OCI-M1 (cell line): ENCODE measurements at regions not wholly inside any gene's neighbourhood (a gene's known extent, or its start where the extent isn't known, plus 50 kb on each side); places are given as distances from the start of the nearest gene placed in this dataset.
"Not testable (repeated sequence)": the region's sequence is repeated elsewhere in the genome, so short reads cannot be mapped to it uniquely, and the experiment has no call there.

Source experiments
- DNase-seq: peaks from one replicate; lab custom pipeline; 2025; lab: John Stamatoyannopoulos, UW

- DNase-seq: no peak
These were observed 248.1 kb downstream of the KIF20B start for GRCh38 chr10:89949496-89949895.

- DNase-seq: no peak
These were observed 250.9 kb downstream of the KIF20B start for GRCh38 chr10:89952325-89952724.

DNA sequence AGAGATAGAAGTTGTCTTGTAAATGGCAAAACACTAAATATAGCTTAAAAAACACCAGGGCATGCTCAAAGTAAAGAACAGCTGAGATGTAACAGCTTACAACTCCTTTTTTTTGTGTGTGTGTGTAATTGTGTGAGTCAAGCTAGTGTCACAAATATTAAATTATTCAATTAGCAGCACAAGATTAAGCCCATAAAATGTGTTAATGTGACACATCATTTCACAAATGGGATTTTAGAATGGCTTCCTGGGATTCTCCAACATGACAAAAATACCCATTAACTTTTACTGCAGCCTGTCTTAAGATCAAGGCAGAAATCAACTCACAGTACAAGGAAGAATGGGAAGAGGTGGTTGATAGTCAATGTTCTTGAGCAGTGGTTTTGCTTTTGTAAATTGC lies 251.4 kb downstream of the KIF20B start:
- no peak for DNase-seq

DNA sequence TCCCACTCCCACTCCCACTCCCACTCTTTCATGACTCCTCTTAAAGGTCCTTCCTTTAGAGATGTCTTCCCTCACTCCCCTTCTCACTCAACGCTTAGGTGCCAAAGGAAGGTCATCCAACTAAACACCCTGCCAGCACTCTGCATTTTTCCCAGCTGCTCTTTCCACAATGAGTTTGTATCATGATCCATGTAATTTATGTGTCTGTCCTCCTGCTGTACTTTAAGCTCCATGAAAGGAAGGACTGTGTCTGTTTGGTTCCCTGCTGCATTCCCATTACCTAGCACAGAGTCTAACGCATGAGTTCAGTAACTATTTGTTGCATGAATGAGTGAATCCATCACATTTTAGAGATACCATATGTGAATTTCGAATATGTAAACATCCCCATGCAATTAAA lies 252.7 kb downstream of the KIF20B start:
- DNase-seq: no peak

- DNase-seq: peak; percentile 57
These were observed 253.6 kb downstream of the KIF20B start for GRCh38 chr10:89954787-89955566.

DNA sequence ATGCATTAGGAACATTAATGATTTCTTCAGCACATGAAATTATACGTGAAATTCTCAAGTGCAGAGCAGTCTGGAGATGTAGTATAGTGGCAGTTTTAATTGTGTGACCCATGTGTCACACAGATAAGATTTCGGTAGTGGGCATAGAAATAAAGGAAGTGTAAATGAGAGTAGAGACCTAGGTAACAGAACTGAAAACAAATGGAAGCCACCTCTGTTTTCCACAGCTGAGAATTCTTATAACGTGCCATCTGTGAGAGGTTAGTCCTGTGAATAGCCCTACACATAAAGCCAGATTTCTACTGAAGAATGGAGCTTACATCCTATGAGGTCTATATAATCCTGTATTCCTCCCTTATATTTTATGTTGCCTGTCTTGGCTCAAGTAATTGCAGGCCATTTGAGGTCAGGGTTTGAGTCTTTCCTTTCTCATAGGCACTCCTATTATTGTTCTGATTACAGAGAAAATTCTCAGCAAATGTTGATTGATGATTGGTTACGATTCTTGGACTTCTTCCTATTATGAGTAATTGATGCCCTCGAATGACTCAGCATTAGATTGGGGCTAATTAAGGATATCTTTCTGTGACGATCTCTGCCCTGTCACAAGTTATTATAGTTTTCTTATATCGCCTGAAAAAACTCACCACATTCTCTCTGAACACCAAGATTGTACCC lies 258.2 kb downstream of the KIF20B start:
- DNase-seq: peak; percentile 50

DNA sequence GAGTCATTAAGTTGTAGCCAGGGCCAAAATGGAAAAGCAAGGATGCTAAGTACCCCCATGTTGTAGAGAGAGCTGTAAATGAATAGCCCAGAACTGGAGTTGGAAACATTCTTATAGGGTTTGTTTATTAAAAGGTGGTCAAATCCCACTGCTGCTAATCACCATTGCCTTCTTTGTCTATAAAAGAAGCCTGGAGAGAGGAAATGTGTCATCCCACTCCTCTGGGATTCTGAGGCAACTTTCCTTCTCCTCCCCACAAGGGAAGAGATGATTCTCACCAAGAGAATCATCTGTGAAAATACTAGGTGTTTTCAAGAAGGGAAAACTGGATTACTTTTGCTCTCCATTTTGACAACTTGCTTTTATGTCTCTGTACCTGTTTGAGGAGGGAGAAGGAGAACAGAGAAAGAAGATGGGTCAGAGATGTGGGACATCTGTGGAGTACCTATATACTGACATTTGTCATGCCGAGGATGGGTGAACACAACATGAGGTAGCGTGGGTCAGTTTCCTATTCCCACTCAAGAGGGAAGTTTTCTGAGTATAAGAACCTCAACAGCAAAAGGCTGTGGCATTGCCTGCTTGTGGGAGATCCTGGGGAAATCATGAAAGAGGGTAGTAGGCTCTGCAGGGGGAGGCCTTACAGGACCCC lies 262.2 kb downstream of the KIF20B start:
- no peak for DNase-seq

- no peak for DNase-seq
These were observed 264.8 kb downstream of the KIF20B start for GRCh38 chr10:89966211-89966610.

DNA sequence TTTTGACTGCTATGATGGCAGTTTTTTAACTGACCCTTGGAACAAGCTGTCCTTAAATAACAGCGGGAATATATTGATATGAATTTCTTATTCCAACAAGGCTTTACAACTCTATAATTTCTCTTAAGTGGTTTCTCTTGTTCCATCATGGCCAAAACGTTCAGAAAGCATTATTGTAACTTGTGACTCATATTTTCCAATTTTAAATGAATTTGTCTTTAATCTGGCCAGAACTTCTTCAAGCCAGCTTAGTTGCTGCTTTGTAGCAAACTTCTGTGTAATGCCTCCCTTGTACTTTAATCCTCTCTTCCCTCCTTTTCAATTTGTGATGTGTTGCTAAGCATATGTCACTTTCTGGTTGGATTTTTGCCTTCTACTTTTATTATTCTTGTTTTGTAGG lies 271.9 kb downstream of the KIF20B start:
- DNase-seq: peak; percentile 73

DNA sequence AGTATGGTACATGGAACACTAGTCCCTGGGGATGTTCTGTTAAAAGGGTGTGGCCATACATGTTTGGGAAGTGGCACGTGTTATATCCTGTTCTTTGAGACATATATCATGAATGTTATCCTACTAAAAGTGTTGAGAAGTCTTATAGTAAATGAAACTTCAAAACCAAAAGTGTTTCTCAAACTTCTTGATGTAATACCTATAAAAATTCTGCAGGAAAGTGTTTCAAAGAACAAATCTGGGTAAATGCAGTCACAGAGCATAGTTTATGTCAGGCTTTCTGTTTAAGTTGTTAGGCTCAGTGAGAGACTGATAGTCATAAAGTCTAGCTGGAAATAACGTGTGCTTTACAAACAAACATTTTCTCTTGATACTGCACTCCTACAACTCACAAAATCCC lies 273.7 kb downstream of the KIF20B start:
- no peak for DNase-seq

GRCh38 chr10:89975771-89976170 lies 274.4 kb downstream of the KIF20B start:
- no peak for DNase-seq

DNA sequence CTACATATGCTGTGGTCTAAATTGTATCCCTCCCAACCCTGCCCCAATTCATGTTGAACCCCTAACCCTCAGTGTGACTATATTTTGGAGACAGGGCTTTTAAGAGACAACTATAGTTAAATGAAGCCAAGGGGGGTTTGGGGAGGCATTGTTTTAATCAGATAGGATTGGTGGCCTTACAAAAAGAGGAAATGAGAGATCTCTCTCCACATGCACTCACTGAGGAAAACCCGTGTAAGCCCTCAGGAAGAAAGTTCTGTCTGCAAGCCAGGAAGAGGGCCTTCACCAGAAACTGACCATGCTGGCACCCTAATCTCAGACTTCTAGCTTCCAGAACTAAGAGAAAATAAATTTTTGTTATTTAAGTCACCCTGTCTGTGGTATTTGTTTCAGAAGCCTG lies 276.7 kb downstream of the KIF20B start:
- peak; percentile 74 for DNase-seq

DNA sequence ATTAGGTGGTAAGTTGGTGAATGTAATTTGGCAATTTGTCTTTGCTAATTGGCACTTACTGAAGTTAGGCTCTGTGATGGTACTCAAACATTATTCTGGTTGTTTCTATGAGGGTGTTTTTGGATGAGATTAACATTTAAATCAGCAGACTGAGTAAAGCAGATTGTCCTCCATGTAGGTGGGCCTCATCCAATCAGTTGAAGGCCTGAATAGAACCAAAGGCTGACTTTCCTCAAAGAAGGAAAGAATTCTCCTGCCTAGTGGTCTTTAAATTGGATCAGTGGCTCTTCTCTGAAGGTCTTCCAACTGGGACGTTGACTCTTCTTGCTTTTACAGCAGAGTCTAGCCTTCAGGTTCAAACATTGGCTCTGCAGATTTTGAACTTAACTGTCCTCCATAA lies 278.3 kb downstream of the KIF20B start:
- DNase-seq: no peak

- DNase-seq: no peak
These were observed 278.8 kb downstream of the KIF20B start for GRCh38 chr10:89980166-89980565.

GRCh38 chr10:89981891-89982290 lies 280.5 kb downstream of the KIF20B start:
- no peak for DNase-seq

GRCh38 chr10:89985446-89985845 lies 284.1 kb downstream of the KIF20B start:
- no peak for DNase-seq

GRCh38 chr10:89988361-89988760 lies 287.0 kb downstream of the KIF20B start:
- DNase-seq: not testable (repeated sequence)

DNA sequence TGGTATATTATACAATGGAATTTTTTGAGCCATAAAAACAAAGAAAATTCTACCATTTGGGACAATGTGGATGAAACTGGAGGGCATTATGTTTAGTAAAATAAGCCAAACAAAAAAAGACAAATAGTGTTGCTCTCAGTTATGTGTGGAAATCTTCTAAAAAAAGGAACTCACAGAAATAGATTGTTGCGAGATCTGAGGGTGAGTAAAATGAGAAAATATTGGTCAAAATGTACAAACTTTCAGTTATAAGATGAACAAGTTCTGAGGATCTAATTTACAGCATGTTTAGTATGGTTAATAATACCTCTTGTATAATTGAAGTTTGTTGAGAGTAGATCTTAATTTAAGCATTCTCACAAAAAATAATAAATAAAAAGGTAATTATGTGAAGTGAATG lies 291.2 kb downstream of the KIF20B start:
- no peak for DNase-seq

- DNase-seq: no peak
These were observed 305.8 kb downstream of the KIF20B start for GRCh38 chr10:90007226-90007625.

- DNase-seq: not testable (repeated sequence)
These were observed 309.9 kb downstream of the KIF20B start for GRCh38 chr10:90011281-90011680.

GRCh38 chr10:90018819-90019218 lies 317.4 kb downstream of the KIF20B start:
- no peak for DNase-seq

DNA sequence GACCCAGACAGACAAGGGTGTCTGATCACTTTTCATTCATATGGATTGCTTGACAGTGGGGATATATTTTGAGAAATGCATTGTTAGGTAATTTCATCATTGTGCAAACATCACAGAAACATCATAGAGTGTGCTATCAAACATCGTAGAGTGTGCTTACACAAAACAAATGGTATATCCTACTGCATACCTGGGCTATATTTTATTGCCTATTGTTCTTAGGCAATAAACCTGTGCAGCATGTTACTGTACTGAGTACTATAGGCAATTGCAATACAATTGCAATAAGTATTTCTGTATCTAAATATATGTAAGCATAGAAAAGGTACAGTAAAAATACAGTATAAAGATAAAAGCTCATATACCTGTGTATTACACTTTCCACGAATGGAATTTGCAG lies 319.1 kb downstream of the KIF20B start:
- no peak for DNase-seq

DNA sequence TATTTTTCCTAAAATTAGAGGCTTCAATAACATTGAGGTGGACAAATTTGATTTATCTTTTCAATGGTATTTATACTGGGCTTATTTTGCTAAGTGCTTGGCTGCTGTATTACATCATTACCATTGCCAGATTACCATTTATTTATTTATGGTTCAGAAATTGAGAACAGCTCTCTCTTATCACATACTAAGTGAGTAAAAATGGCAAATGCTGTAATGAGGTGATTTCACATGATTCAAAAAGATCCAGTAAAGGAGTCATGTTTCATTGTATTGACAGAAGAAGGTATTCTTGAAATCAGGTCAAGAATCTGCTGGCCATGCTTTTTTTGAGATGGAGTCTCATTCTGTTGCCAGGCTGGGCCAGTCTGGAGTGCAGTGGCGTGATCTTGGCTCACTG lies 322.6 kb downstream of the KIF20B start:
- DNase-seq: no peak
